ENCODE measurements at regions not wholly inside any gene's neighbourhood (a gene's known extent, or its start where the extent isn't known, plus 50 kb on each side); places are given as distances from the start of the nearest gene placed in this dataset.
"Not testable (repeated sequence)": the region's sequence is repeated elsewhere in the genome, so short reads cannot be mapped to it uniquely, and the experiment has no call there.

- no peak for TF ChIP-seq CTCF (IDR thresholded peaks at IDR 0.05; ENCODE audit: low read depth, low read length)
- no peak for DNase-seq (ENCODE audit: low read depth, low spot score)
- in situ Hi-C loops (cut with HindIII; ENCODE audit: low sequenced_read_pairs): no loop called here
- no peak overlapping the region for H3K4me3 ChIP-seq (ENCODE audit: low read depth, low read length)
These were observed 124.1 kb downstream of the KIF4B start for GRCh38 chr5:155137683-155138082.

- in situ Hi-C loops (cut with HindIII; ENCODE audit: low sequenced_read_pairs): no loop called here
- H3K4me3 ChIP-seq (ENCODE audit: low read depth, low read length): no peak overlapping the region
- DNase-seq (ENCODE audit: low read depth, low spot score): no peak
- TF ChIP-seq CTCF (IDR thresholded peaks at IDR 0.05; ENCODE audit: low read depth, low read length): no peak
These were observed 127.1 kb downstream of the KIF4B start for GRCh38 chr5:155140646-155141045.

GRCh38 chr5:155144956-155145355, 131.4 kb downstream of the KIF4B start:
- no peak overlapping the region for H3K4me3 ChIP-seq (ENCODE audit: low read depth, low read length)
- no peak for TF ChIP-seq CTCF (IDR thresholded peaks at IDR 0.05; ENCODE audit: low read depth, low read length)
- DNase-seq (ENCODE audit: low read depth, low spot score): no peak
- in situ Hi-C loops (cut with HindIII; ENCODE audit: low sequenced_read_pairs): no loop called here

- in situ Hi-C loops (cut with HindIII; ENCODE audit: low sequenced_read_pairs): no loop called here
- no peak overlapping the region for H3K4me3 ChIP-seq (ENCODE audit: low read depth, low read length)
- no peak for DNase-seq (ENCODE audit: low read depth, low spot score)
- no peak for TF ChIP-seq CTCF (IDR thresholded peaks at IDR 0.05; ENCODE audit: low read depth, low read length)
These were observed 133.7 kb downstream of the KIF4B start for GRCh38 chr5:155147222-155147621.

GRCh38 chr5:155148694-155149093, 135.1 kb downstream of the KIF4B start:
- in situ Hi-C loops (cut with HindIII; ENCODE audit: low sequenced_read_pairs): no loop called here
- no peak for TF ChIP-seq CTCF (IDR thresholded peaks at IDR 0.05; ENCODE audit: low read depth, low read length)
- H3K4me3 ChIP-seq (ENCODE audit: low read depth, low read length): no peak overlapping the region
- DNase-seq (ENCODE audit: low read depth, low spot score): no peak

- H3K4me3 ChIP-seq (ENCODE audit: low read depth, low read length): no peak overlapping the region
- in situ Hi-C loops (cut with HindIII; ENCODE audit: low sequenced_read_pairs): no loop called here
- TF ChIP-seq CTCF (IDR thresholded peaks at IDR 0.05; ENCODE audit: low read depth, low read length): no peak
- no peak for DNase-seq (ENCODE audit: low read depth, low spot score)
These were observed 136.5 kb downstream of the KIF4B start for GRCh38 chr5:155150012-155150411.

- no peak for DNase-seq (ENCODE audit: low read depth, low spot score)
- no peak for TF ChIP-seq CTCF (IDR thresholded peaks at IDR 0.05; ENCODE audit: low read depth, low read length)
- in situ Hi-C loops (cut with HindIII; ENCODE audit: low sequenced_read_pairs): no loop called here
- H3K4me3 ChIP-seq (ENCODE audit: low read depth, low read length): no peak overlapping the region
These were observed 141.4 kb downstream of the KIF4B start for GRCh38 chr5:155154973-155155372.

GRCh38 chr5:155163084-155163483, 149.5 kb downstream of the KIF4B start:
- DNase-seq (ENCODE audit: low read depth, low spot score); H3K4me3 ChIP-seq (ENCODE audit: low read depth, low read length); in situ Hi-C loops (cut with HindIII; ENCODE audit: low sequenced_read_pairs): not testable (repeated sequence)
